Cardiac muscle cell (in vitro differentiated cells and primary cell): ENCODE measurements at regions not wholly inside any gene's neighbourhood (a gene's known extent, or its start where the extent isn't known, plus 50 kb on each side); places are given as distances from the start of the nearest gene placed in this dataset.
A peak's percentile ranks its signal among the peaks of the same experiment; 100 is the strongest.

Experiments used
- DNase-seq, 2 donors: peaks; one replicate each; pipeline versions ENCODE4 v3.0.0 to v3.0.0-alpha.2; 2010 to 2017; ENCODE audit warnings: low read depth in 1 of 2, low spot score in 1 of 2
- H3K27ac ChIP-seq: fragments of 200-600 bp; sonication (generic); 2 replicates; pipeline ENCODE4 v1.5.1; 2016
- H3K27me3 ChIP-seq: fragments of 200-600 bp; sonication (generic); 2 replicates; pipeline ENCODE4 v1.6.0; 2016; ENCODE audit warnings: control low read depth
- H3K36me3 ChIP-seq: fragments of 200-600 bp; sonication (generic); 2 replicates; pipeline ENCODE4 v1.5.1; 2016; ENCODE audit warnings: control low read depth
- H3K4me1 ChIP-seq: fragments of 200-600 bp; sonication (generic); 2 replicates; pipeline ENCODE4 v1.8.1; 2017; ENCODE audit warnings: low read depth, mild to moderate bottlenecking, mixed run types
- H3K4me3 ChIP-seq: fragments of 200-600 bp; sonication (generic); 2 replicates; pipeline ENCODE4 v1.5.1; 2016; ENCODE audit warnings: mild to moderate bottlenecking
- H3K9me3 ChIP-seq: fragments of 200-600 bp; sonication (generic); 2 replicates; pipeline ENCODE4 v1.5.1; 2017; ENCODE audit warnings: low read depth, mild to moderate bottlenecking, control low read depth
- TF ChIP-seq, protein P1 (sequence below): IDR thresholded peaks from 2 replicates; pipeline ENCODE4 v1.5.1; 2012; ENCODE audit warnings: low read depth, mild to moderate bottlenecking, low read length

DNA sequence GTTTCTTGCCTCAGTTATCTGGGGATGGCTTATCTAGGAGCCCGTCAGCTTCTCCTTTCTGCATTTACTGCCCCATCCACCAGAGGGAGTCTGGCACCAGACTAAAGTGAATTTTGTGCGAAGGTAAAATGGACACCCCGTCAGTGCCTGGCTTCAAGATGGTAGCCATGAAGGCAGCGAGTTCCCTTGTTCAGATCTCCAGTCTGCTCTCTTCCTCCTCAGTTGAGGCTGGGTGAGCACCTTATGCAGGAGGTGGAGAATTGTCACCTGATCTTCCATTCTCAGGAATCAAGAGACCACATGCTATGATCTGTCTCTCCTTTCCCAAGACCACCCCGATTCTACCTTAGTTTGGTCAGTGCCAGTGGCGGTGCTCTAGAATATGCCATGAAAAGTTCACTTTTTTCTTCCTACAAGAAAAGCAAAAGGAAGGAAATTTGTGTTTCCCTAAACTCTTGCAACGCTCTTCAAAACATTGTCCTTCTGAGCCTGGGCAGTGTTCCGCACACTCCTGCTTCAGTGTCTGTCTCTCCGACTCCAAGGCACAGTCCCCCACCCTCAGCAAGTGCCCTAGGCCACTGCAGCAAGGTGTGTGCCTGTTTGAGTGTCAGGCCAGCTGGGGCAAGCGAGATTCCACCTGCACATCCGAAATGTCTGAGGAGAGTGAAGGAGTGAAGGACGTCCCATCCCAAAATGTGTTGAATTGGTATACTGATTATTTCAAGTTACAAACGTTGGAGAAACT lies 168.6 kb downstream of the SS18 start:
- peak; percentile 9 to 35 for DNase-seq
- no peaks in the 10 kb centered on the region for H3K27me3 ChIP-seq
- H3K4me3 ChIP-seq = no peak overlapping the region
- no peak overlapping the region for H3K27ac ChIP-seq
- no peaks in the 10 kb centered on the region for H3K4me1 ChIP-seq
- TF ChIP-seq, protein P1, sequence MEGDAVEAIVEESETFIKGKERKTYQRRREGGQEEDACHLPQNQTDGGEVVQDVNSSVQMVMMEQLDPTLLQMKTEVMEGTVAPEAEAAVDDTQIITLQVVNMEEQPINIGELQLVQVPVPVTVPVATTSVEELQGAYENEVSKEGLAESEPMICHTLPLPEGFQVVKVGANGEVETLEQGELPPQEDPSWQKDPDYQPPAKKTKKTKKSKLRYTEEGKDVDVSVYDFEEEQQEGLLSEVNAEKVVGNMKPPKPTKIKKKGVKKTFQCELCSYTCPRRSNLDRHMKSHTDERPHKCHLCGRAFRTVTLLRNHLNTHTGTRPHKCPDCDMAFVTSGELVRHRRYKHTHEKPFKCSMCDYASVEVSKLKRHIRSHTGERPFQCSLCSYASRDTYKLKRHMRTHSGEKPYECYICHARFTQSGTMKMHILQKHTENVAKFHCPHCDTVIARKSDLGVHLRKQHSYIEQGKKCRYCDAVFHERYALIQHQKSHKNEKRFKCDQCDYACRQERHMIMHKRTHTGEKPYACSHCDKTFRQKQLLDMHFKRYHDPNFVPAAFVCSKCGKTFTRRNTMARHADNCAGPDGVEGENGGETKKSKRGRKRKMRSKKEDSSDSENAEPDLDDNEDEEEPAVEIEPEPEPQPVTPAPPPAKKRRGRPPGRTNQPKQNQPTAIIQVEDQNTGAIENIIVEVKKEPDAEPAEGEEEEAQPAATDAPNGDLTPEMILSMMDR = peak; percentile 55
- no peaks in the 10 kb centered on the region for H3K9me3 ChIP-seq
- no peaks in the 10 kb centered on the region for H3K36me3 ChIP-seq

DNA sequence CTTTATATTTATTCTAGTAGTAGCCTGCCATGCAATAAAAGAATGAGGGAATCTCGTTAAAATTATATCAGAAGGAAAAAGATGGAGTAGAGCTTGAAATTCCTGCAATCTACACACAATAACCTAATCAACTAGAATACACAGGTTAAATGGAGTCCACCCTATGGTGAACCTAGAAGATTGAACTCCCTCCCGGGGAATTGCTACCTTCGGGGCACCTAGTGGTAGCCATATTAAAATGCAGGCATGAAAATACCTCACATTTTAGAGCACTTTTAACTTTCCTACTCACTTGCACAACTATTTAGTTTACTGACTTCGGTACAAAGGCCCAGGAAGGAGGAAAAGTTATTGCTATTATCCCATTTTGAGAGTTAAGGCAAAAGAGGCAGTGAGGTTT lies 174.5 kb downstream of the SS18 start:
- Histone ChIP-seq H3K27ac (no peak overlapping the region), H3K9me3 (no peaks in the 10 kb centered on the region), H3K4me1 (no peaks in the 10 kb centered on the region), H3K36me3 (no peaks in the 10 kb centered on the region), H3K4me3 (no peak overlapping the region), H3K27me3 (no peaks in the 10 kb centered on the region)
- DNase-seq = no peak
- TF ChIP-seq, protein P1 = no peak

DNA sequence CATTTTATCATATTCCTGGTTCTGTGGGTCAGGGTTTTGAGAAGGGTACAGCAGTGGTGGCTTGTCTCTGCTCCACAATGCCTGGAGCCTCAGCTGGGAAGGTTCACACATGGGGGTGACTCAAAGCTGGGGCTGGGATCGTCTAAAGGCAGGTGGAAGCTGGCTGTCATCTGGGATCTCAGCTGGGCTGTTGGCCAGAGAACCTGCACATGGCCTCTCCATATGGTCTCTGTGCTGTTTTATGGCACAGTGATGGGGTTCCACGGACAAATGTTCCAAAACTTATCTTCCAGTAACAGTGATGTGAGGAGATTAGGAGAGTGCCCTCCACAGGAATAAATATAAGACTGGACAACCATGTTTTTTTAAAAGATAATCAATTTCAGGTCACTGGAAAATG lies 191.4 kb downstream of the SS18 start:
- no peaks in the 10 kb centered on the region for H3K36me3 ChIP-seq
- H3K4me1 ChIP-seq = no peaks in the 10 kb centered on the region
- no peaks in the 10 kb centered on the region for H3K9me3 ChIP-seq
- no peak overlapping the region for H3K4me3 ChIP-seq
- no peaks in the 10 kb centered on the region for H3K27me3 ChIP-seq
- no peak overlapping the region for H3K27ac ChIP-seq
- no peak for DNase-seq
- TF ChIP-seq, protein P1 = no peak

DNA sequence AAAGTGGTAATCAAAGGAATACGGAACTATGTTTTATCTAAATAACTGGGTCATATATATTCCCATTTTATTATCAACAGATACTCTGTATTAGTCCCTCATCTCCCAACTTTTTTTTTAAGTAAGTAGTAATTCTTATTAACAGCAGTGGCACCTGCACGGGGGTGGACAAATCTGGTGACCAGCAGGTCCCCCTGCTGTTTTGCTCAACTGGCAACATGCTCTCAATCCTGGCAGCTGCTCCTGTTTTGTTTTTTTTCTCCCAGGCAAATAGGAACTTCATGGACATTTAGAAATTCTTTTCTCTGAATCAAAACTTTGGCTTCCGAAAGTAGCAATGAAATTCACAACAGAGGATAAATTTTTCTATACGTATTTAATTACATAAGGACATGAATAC lies 193.5 kb downstream of the SS18 start:
- Histone ChIP-seq H3K27ac (no peak overlapping the region), H3K36me3 (no peaks in the 10 kb centered on the region), H3K4me3 (no peak overlapping the region), H3K9me3 (no peaks in the 10 kb centered on the region), H3K4me1 (no peaks in the 10 kb centered on the region), H3K27me3 (no peaks in the 10 kb centered on the region)
- TF ChIP-seq, protein P1 = no peak
- DNase-seq = no peak

DNA sequence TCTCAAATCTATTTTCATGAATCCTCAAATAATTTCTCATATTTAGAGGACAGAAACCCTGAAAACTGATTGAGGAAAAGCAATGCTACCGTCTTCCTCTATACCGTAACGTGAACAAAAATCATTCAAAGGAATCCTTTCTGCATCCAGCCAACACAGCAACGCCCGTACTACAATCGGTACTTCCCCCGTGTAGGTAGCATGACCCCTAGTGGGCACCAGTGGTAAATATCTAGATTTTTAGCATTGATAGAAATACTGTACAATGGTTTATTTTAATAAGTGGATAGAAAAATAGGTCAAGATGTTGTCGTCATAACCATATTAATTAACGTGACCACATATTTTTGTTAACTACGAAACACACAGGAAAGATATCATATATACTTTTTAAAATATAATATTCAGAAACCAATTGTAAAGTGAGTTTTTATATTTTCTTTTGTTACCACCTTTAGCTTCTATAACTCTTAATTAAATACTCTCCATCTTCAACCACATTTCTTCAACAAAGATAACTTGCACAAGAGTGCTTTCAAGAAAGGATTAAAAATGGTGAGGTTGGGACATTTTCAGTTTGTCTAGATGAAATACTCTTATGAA lies 194.1 kb downstream of the SS18 start:
- peak; percentile 61 to 68 for DNase-seq
- TF ChIP-seq, protein P1 = peak; percentile 80
- Histone ChIP-seq H3K4me1 (no peaks in the 10 kb centered on the region), H3K27ac (no peak overlapping the region), H3K27me3 (no peaks in the 10 kb centered on the region), H3K9me3 (no peaks in the 10 kb centered on the region), H3K4me3 (no peak overlapping the region), H3K36me3 (no peaks in the 10 kb centered on the region)
